ENCODE measurements at regions not wholly inside any gene's neighbourhood (a gene's known extent, or its start where the extent isn't known, plus 50 kb on each side); places are given as distances from the start of the nearest gene placed in this dataset.

DNA sequence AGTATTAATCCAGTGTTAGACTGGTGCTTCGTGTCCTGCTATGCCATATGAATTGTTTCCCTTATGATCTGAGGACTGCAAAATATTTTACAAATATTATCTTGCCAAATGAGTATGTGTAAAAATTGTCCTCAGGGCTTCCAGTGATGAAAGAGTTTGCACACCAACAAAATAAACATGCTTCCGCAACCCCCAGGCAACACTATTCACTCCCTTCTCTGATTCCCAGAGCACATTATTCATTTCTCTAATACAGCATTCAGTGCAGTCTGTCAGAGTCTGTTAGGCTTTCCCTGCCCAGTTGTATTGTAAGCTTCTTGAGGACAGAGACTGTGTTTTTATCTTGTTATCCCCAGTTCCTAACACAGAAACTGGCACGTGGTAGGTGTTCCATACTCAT, 409.9 kb upstream of the C1orf87 start:
- H3K27ac ChIP-seq (ENCODE audit: low read length): no peak overlapping the region

DNA sequence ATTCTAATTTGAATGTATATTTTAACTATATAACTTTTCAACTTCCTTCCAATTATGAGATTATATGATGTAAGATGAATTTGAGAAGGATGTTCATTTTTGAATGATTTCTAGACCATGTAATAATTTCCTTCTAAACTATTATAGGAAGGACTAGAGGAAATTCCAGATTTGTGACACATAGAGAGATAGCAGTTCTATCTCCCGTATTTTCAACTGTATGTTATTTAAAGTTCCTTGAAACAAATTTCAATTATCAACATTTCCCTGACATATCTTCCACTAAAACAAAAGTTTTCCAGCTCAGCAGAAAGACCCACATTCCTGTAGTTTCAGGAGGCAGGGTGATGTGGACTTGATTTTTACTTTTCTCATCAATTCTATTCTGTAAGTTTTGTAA, 396.7 kb upstream of the C1orf87 start:
- H3K4me3 ChIP-seq (ENCODE audit: low read length): no peak overlapping the region
- H3F3A ChIP-seq (ENCODE audit: insufficient read depth, low read length, poor library complexity, severe bottlenecking): no peaks in the 10 kb centered on the region
- H3K79me2 ChIP-seq (replicated peaks; ENCODE audit: insufficient read depth, low read length): no peaks in the 10 kb centered on the region
- H3K27me3 ChIP-seq (ENCODE audit: insufficient read depth, low read depth, low read length): no peaks in the 10 kb centered on the region
- no peaks in the 10 kb centered on the region for H4K20me1 ChIP-seq (ENCODE audit: insufficient read depth)
- TF ChIP-seq, protein P1, sequence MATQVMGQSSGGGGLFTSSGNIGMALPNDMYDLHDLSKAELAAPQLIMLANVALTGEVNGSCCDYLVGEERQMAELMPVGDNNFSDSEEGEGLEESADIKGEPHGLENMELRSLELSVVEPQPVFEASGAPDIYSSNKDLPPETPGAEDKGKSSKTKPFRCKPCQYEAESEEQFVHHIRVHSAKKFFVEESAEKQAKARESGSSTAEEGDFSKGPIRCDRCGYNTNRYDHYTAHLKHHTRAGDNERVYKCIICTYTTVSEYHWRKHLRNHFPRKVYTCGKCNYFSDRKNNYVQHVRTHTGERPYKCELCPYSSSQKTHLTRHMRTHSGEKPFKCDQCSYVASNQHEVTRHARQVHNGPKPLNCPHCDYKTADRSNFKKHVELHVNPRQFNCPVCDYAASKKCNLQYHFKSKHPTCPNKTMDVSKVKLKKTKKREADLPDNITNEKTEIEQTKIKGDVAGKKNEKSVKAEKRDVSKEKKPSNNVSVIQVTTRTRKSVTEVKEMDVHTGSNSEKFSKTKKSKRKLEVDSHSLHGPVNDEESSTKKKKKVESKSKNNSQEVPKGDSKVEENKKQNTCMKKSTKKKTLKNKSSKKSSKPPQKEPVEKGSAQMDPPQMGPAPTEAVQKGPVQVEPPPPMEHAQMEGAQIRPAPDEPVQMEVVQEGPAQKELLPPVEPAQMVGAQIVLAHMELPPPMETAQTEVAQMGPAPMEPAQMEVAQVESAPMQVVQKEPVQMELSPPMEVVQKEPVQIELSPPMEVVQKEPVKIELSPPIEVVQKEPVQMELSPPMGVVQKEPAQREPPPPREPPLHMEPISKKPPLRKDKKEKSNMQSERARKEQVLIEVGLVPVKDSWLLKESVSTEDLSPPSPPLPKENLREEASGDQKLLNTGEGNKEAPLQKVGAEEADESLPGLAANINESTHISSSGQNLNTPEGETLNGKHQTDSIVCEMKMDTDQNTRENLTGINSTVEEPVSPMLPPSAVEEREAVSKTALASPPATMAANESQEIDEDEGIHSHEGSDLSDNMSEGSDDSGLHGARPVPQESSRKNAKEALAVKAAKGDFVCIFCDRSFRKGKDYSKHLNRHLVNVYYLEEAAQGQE (IDR thresholded peaks at IDR 0.05; ENCODE audit: borderline replicate concordance): no peak
- TF ChIP-seq RAD21 (conservative IDR thresholded peaks at IDR 0.05): no peak
- no peak for TF ChIP-seq EP300 (conservative IDR thresholded peaks at IDR 0.05; ENCODE audit: poor library complexity, severe bottlenecking)
- TF ChIP-seq SMC3 (conservative IDR thresholded peaks at IDR 0.05; ENCODE audit: poor library complexity): no peak
- TF ChIP-seq, protein P2, sequence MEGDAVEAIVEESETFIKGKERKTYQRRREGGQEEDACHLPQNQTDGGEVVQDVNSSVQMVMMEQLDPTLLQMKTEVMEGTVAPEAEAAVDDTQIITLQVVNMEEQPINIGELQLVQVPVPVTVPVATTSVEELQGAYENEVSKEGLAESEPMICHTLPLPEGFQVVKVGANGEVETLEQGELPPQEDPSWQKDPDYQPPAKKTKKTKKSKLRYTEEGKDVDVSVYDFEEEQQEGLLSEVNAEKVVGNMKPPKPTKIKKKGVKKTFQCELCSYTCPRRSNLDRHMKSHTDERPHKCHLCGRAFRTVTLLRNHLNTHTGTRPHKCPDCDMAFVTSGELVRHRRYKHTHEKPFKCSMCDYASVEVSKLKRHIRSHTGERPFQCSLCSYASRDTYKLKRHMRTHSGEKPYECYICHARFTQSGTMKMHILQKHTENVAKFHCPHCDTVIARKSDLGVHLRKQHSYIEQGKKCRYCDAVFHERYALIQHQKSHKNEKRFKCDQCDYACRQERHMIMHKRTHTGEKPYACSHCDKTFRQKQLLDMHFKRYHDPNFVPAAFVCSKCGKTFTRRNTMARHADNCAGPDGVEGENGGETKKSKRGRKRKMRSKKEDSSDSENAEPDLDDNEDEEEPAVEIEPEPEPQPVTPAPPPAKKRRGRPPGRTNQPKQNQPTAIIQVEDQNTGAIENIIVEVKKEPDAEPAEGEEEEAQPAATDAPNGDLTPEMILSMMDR (IDR thresholded peaks at IDR 0.05; ENCODE audit: poor library complexity, severe bottlenecking): no peak
- no peak for TF ChIP-seq POLR2AphosphoS5 (IDR thresholded peaks at IDR 0.05)
- TF ChIP-seq MXI1 (conservative IDR thresholded peaks at IDR 0.05; ENCODE audit: poor library complexity, severe bottlenecking): no peak
- TF ChIP-seq TAF1 (IDR thresholded peaks at IDR 0.05; ENCODE audit: low read depth): no peak
- TF ChIP-seq EZH2 (IDR thresholded peaks at IDR 0.05; ENCODE audit: borderline replicate concordance, insufficient read depth, low read length, poor library complexity, severe bottlenecking): no peak
- H3K36me3 ChIP-seq (ENCODE audit: insufficient read depth, low read length): no peaks in the 10 kb centered on the region
- no peak overlapping the region for H2AFZ ChIP-seq (ENCODE audit: low read depth, low read length)
- no peak overlapping the region for H3K4me2 ChIP-seq (ENCODE audit: low read length)
- no peaks in the 10 kb centered on the region for H3K9me3 ChIP-seq (ENCODE audit: low read length)
- H3K27ac ChIP-seq (ENCODE audit: low read length): no peak overlapping the region
- H3K9ac ChIP-seq (ENCODE audit: low read length): no peak overlapping the region
- H3K9me2 ChIP-seq (ENCODE audit: insufficient read depth, low read length): no peaks in the 10 kb centered on the region

More for the DNA sequence above, 409.9 kb upstream of the C1orf87 start:
- H3K27me3 ChIP-seq (ENCODE audit: insufficient read depth, low read depth, low read length): no peaks in the 10 kb centered on the region
- no peak overlapping the region for H3K4me3 ChIP-seq (ENCODE audit: low read length)
- H3K9me3 ChIP-seq (ENCODE audit: low read length): no peaks in the 10 kb centered on the region
- H4K20me1 ChIP-seq (ENCODE audit: insufficient read depth): no peaks in the 10 kb centered on the region
- TF ChIP-seq TAF1 (IDR thresholded peaks at IDR 0.05; ENCODE audit: low read depth) (no peak), EP300 (conservative IDR thresholded peaks at IDR 0.05; ENCODE audit: poor library complexity, severe bottlenecking) (no peak), SMC3 (conservative IDR thresholded peaks at IDR 0.05; ENCODE audit: poor library complexity) (no peak), MXI1 (conservative IDR thresholded peaks at IDR 0.05; ENCODE audit: poor library complexity, severe bottlenecking) (no peak), RAD21 (conservative IDR thresholded peaks at IDR 0.05) (no peak), POLR2AphosphoS5 (IDR thresholded peaks at IDR 0.05) (no peak)
- TF ChIP-seq, protein P1 (IDR thresholded peaks at IDR 0.05; ENCODE audit: borderline replicate concordance): no peak
- TF ChIP-seq, protein P2 (IDR thresholded peaks at IDR 0.05; ENCODE audit: poor library complexity, severe bottlenecking): no peak
- H3K36me3 ChIP-seq (ENCODE audit: insufficient read depth, low read length): no peaks in the 10 kb centered on the region
- no peaks in the 10 kb centered on the region for H3K9me2 ChIP-seq (ENCODE audit: insufficient read depth, low read length)
- no peaks in the 10 kb centered on the region for H3K79me2 ChIP-seq (replicated peaks; ENCODE audit: insufficient read depth, low read length)
- no peak overlapping the region for H3K9ac ChIP-seq (ENCODE audit: low read length)
- no peak overlapping the region for H3K4me2 ChIP-seq (ENCODE audit: low read length)
- H3F3A ChIP-seq (ENCODE audit: insufficient read depth, low read length, poor library complexity, severe bottlenecking): no peaks in the 10 kb centered on the region
- no peak overlapping the region for H2AFZ ChIP-seq (ENCODE audit: low read depth, low read length)
